SU-DHL-6 (cell line): ENCODE measurements at regions not wholly inside any gene's neighbourhood (a gene's known extent, or its start where the extent isn't known, plus 50 kb on each side); places are given as distances from the start of the nearest gene placed in this dataset.

Experiments used
- CTCF ChIP-seq: fragments of 200-600 bp; sonication (generic); IDR thresholded peaks from one replicate; pipeline ENCODE4 v1.5.1; 2017; ENCODE audit warnings: antibody characterized with exemption, mild to moderate bottlenecking, low read length, moderate library complexity; ENCODE audit not compliant: insufficient read depth, poor library complexity, severe bottlenecking
- EZH2phosphoT487 ChIP-seq: fragments of 200-600 bp; sonication (generic), shearing (Covaris generic); conservative IDR thresholded peaks from 2 replicates; pipeline ENCODE4 v1.6.1; 2018; ENCODE audit warnings: mild to moderate bottlenecking, antibody characterized with exemption, low read length, moderate library complexity, mixed read lengths

DNA sequence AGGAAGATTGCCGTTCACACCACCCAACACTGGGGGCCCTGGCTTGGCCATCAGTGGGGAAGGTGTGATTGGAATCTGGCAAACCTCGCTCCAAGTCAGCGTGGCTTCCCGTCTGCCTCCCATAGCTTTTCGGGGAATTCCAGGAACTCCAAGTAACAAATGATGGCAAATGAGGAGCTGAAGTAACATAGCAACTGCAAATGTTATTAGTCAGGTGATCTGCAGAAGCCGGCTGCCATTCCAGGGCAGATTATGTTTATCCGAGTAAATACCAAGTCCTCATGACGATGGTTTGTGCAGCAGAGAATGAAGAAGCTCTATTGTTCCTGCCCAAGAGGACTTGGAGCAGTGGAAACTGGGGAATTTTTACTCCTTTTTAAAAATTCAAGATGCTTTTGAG is 270.5 kb upstream of the PODXL start:
- TF ChIP-seq CTCF (no peak), EZH2phosphoT487 (no peak)
